NT2/D1 (cell line): ENCODE measurements at regions not wholly inside any gene's neighbourhood (a gene's known extent, or its start where the extent isn't known, plus 50 kb on each side); places are given as distances from the start of the nearest gene placed in this dataset.

ENCODE experiments used
- SUZ12 ChIP-seq: IDR thresholded peaks from 2 replicates; pipeline ENCODE4 v1.6.1; 2011; ENCODE audit not compliant: insufficient read length, insufficient read depth; ENCODE audit errors: extremely low read depth
- YY1 ChIP-seq: IDR thresholded peaks from 2 replicates; pipeline ENCODE4 v1.6.1; 2011; ENCODE audit not compliant: insufficient read length, insufficient read depth
- ZNF274 ChIP-seq: IDR thresholded peaks from 2 replicates; pipeline ENCODE4 v1.6.1; 2011; ENCODE audit warnings: mild to moderate bottlenecking, low read depth, low read length

- TF ChIP-seq ZNF274 (no peak), YY1 (no peak), SUZ12 (no peak)
These were observed 263.4 kb downstream of the CDH26 start for GRCh38 chr20:60221593-60221992.
